ENCODE measurements at regions not wholly inside any gene's neighbourhood (a gene's known extent, or its start where the extent isn't known, plus 50 kb on each side); places are given as distances from the start of the nearest gene placed in this dataset.
"Not testable (repeated sequence)": the region's sequence is repeated elsewhere in the genome, so short reads cannot be mapped to it uniquely, and the experiment has no call there.

GRCh38 chr7:29637374-29637773 is 73.7 kb downstream of the PRR15 start:
- Histone ChIP-seq H3K27ac (ENCODE audit: insufficient read depth, low read depth, low read length, poor library complexity, severe bottlenecking) (no peak overlapping the region), H3K27me3 (ENCODE audit: control insufficient read depth, insufficient read depth, low read length, poor library complexity, severe bottlenecking) (no peaks in the 10 kb centered on the region), H3K4me3 (ENCODE audit: insufficient read depth, low read depth, low read length) (no peak overlapping the region), H3K9me3 (ENCODE audit: control insufficient read depth, low read length) (no peaks in the 10 kb centered on the region), H3K4me1 (ENCODE audit: control insufficient read depth, insufficient read depth, low read length) (no peaks in the 10 kb centered on the region), H3K36me3 (ENCODE audit: control insufficient read depth, insufficient read depth, low read length) (no peaks in the 10 kb centered on the region)
- WGBS, 2 experiments: 96 to 97% methylated on average over 8 of the region's 8 CpGs

- not testable (repeated sequence) for H3K36me3 ChIP-seq (ENCODE audit: control insufficient read depth, insufficient read depth, low read length); H3K4me3 ChIP-seq (ENCODE audit: insufficient read depth, low read depth, low read length); H3K27ac ChIP-seq (ENCODE audit: insufficient read depth, low read depth, low read length, poor library complexity, severe bottlenecking); H3K27me3 ChIP-seq (ENCODE audit: control insufficient read depth, insufficient read depth, low read length, poor library complexity, severe bottlenecking); H3K4me1 ChIP-seq (ENCODE audit: control insufficient read depth, insufficient read depth, low read length); H3K9me3 ChIP-seq (ENCODE audit: control insufficient read depth, low read length)
- WGBS, 2 experiments: 95 to 98% methylated on average over 3 of the region's 3 CpGs
These were observed 75.2 kb downstream of the PRR15 start for GRCh38 chr7:29638841-29639240.

- Histone ChIP-seq H3K27ac (ENCODE audit: insufficient read depth, low read depth, low read length, poor library complexity, severe bottlenecking) (no peak overlapping the region), H3K9me3 (ENCODE audit: control insufficient read depth, low read length) (no peaks in the 10 kb centered on the region), H3K4me1 (ENCODE audit: control insufficient read depth, insufficient read depth, low read length) (no peaks in the 10 kb centered on the region), H3K27me3 (ENCODE audit: control insufficient read depth, insufficient read depth, low read length, poor library complexity, severe bottlenecking) (no peaks in the 10 kb centered on the region), H3K36me3 (ENCODE audit: control insufficient read depth, insufficient read depth, low read length) (no peaks in the 10 kb centered on the region), H3K4me3 (ENCODE audit: insufficient read depth, low read depth, low read length) (no peak overlapping the region)
- WGBS, 2 experiments: 93% methylated on average over 5 of the region's 5 CpGs
These were observed 75.8 kb downstream of the PRR15 start for GRCh38 chr7:29639386-29639785.

- WGBS, 2 experiments: 54 to 60% methylated on average over 12 of the region's 12 CpGs
- Histone ChIP-seq H3K9me3 (ENCODE audit: control insufficient read depth, low read length) (no peaks in the 10 kb centered on the region), H3K4me1 (ENCODE audit: control insufficient read depth, insufficient read depth, low read length) (no peaks in the 10 kb centered on the region), H3K36me3 (ENCODE audit: control insufficient read depth, insufficient read depth, low read length) (no peaks in the 10 kb centered on the region), H3K27ac (ENCODE audit: insufficient read depth, low read depth, low read length, poor library complexity, severe bottlenecking) (no peak overlapping the region), H3K4me3 (ENCODE audit: insufficient read depth, low read depth, low read length) (no peak overlapping the region), H3K27me3 (ENCODE audit: control insufficient read depth, insufficient read depth, low read length, poor library complexity, severe bottlenecking) (no peaks in the 10 kb centered on the region)
These were observed 76.4 kb downstream of the PRR15 start for GRCh38 chr7:29639886-29640595.

- Histone ChIP-seq H3K36me3 (ENCODE audit: control insufficient read depth, insufficient read depth, low read length) (no peaks in the 10 kb centered on the region), H3K27ac (ENCODE audit: insufficient read depth, low read depth, low read length, poor library complexity, severe bottlenecking) (no peak overlapping the region)
- WGBS, 2 experiments: 94 to 98% methylated on average over 5 of the region's 5 CpGs
These were observed 78.0 kb downstream of the PRR15 start for GRCh38 chr7:29641651-29642050.

GRCh38 chr7:29642494-29643155 is 79.0 kb downstream of the PRR15 start:
- no peaks in the 10 kb centered on the region for H3K9me3 ChIP-seq (ENCODE audit: control insufficient read depth, low read length)
- WGBS, 2 experiments: 93 to 96% methylated on average over 10 of the region's 10 CpGs
- H3K27me3 ChIP-seq (ENCODE audit: control insufficient read depth, insufficient read depth, low read length, poor library complexity, severe bottlenecking): no peaks in the 10 kb centered on the region
- H3K4me3 ChIP-seq (ENCODE audit: insufficient read depth, low read depth, low read length): no peak overlapping the region
- no peaks in the 10 kb centered on the region for H3K4me1 ChIP-seq (ENCODE audit: control insufficient read depth, insufficient read depth, low read length)
- H3K27ac ChIP-seq (ENCODE audit: insufficient read depth, low read depth, low read length, poor library complexity, severe bottlenecking): no peak overlapping the region
- no peaks in the 10 kb centered on the region for H3K36me3 ChIP-seq (ENCODE audit: control insufficient read depth, insufficient read depth, low read length)

More at GRCh38 chr7:29641651-29642050, 78.0 kb downstream of the PRR15 start:
- Histone ChIP-seq H3K4me1 (ENCODE audit: control insufficient read depth, insufficient read depth, low read length) (no peaks in the 10 kb centered on the region), H3K9me3 (ENCODE audit: control insufficient read depth, low read length) (no peaks in the 10 kb centered on the region), H3K27me3 (ENCODE audit: control insufficient read depth, insufficient read depth, low read length, poor library complexity, severe bottlenecking) (no peaks in the 10 kb centered on the region), H3K4me3 (ENCODE audit: insufficient read depth, low read depth, low read length) (no peak overlapping the region)

- not testable (repeated sequence) for H3K4me3 ChIP-seq (ENCODE audit: insufficient read depth, low read depth, low read length); H3K36me3 ChIP-seq (ENCODE audit: control insufficient read depth, insufficient read depth, low read length); H3K27me3 ChIP-seq (ENCODE audit: control insufficient read depth, insufficient read depth, low read length, poor library complexity, severe bottlenecking); H3K27ac ChIP-seq (ENCODE audit: insufficient read depth, low read depth, low read length, poor library complexity, severe bottlenecking); H3K9me3 ChIP-seq (ENCODE audit: control insufficient read depth, low read length); H3K4me1 ChIP-seq (ENCODE audit: control insufficient read depth, insufficient read depth, low read length)
- 93 to 96% methylated on average over 2 of the region's 2 CpGs for WGBS, 2 experiments
These were observed 82.5 kb downstream of the PRR15 start for GRCh38 chr7:29646116-29646515.

GRCh38 chr7:29647020-29647654 is 83.5 kb downstream of the PRR15 start:
- H3K27ac ChIP-seq (ENCODE audit: insufficient read depth, low read depth, low read length, poor library complexity, severe bottlenecking): no peak overlapping the region
- H3K36me3 ChIP-seq (ENCODE audit: control insufficient read depth, insufficient read depth, low read length): no peaks in the 10 kb centered on the region
- H3K9me3 ChIP-seq (ENCODE audit: control insufficient read depth, low read length): no peaks in the 10 kb centered on the region
- no peaks in the 10 kb centered on the region for H3K4me1 ChIP-seq (ENCODE audit: control insufficient read depth, insufficient read depth, low read length)
- H3K4me3 ChIP-seq (ENCODE audit: insufficient read depth, low read depth, low read length): no peak overlapping the region
- WGBS, 2 experiments: 91 to 93% methylated on average over 3 to 4 of the region's 4 CpGs
- H3K27me3 ChIP-seq (ENCODE audit: control insufficient read depth, insufficient read depth, low read length, poor library complexity, severe bottlenecking): no peaks in the 10 kb centered on the region

- not testable (repeated sequence) for H3K27ac ChIP-seq (ENCODE audit: insufficient read depth, low read depth, low read length, poor library complexity, severe bottlenecking); H3K4me3 ChIP-seq (ENCODE audit: insufficient read depth, low read depth, low read length); H3K9me3 ChIP-seq (ENCODE audit: control insufficient read depth, low read length); H3K4me1 ChIP-seq (ENCODE audit: control insufficient read depth, insufficient read depth, low read length); H3K36me3 ChIP-seq (ENCODE audit: control insufficient read depth, insufficient read depth, low read length); H3K27me3 ChIP-seq (ENCODE audit: control insufficient read depth, insufficient read depth, low read length, poor library complexity, severe bottlenecking)
- 92 to 93% methylated on average over 5 of the region's 5 CpGs for WGBS, 2 experiments
These were observed 84.1 kb downstream of the PRR15 start for GRCh38 chr7:29647691-29648210.

GRCh38 chr7:29649028-29649716 is 85.5 kb downstream of the PRR15 start:
- Histone ChIP-seq H3K4me3 (ENCODE audit: insufficient read depth, low read depth, low read length) (no peak overlapping the region), H3K36me3 (ENCODE audit: control insufficient read depth, insufficient read depth, low read length) (no peaks in the 10 kb centered on the region), H3K27me3 (ENCODE audit: control insufficient read depth, insufficient read depth, low read length, poor library complexity, severe bottlenecking) (no peaks in the 10 kb centered on the region), H3K4me1 (ENCODE audit: control insufficient read depth, insufficient read depth, low read length) (no peaks in the 10 kb centered on the region), H3K9me3 (ENCODE audit: control insufficient read depth, low read length) (no peaks in the 10 kb centered on the region), H3K27ac (ENCODE audit: insufficient read depth, low read depth, low read length, poor library complexity, severe bottlenecking) (no peak overlapping the region)
- 96 to 97% methylated on average over 33 of the region's 33 CpGs for WGBS, 2 experiments
